AG09309 (cell line): ENCODE measurements at regions not wholly inside any gene's neighbourhood (a gene's known extent, or its start where the extent isn't known, plus 50 kb on each side); places are given as distances from the start of the nearest gene placed in this dataset.
"Not testable (repeated sequence)": the region's sequence is repeated elsewhere in the genome, so short reads cannot be mapped to it uniquely, and the experiment has no call there.

Experiments used
- DNase-seq: peaks from one replicate; pipeline ENCODE4 v3.0.0-alpha.2; 2010; ENCODE audit warnings: low read depth
- H3K4me3 ChIP-seq: 2 replicates; pipeline ENCODE4 v1.5.1; 2011; ENCODE audit warnings: mild to moderate bottlenecking, low read depth, low read length, moderate library complexity; ENCODE audit not compliant: control insufficient read depth
- CTCF ChIP-seq: IDR thresholded peaks from 2 replicates; pipeline ENCODE4 v1.5.1; 2011; ENCODE audit warnings: mild to moderate bottlenecking, low read depth, low read length, inconsistent platforms; ENCODE audit not compliant: insufficient read depth, control insufficient read depth; ENCODE audit errors: missing control alignments

- DNase-seq: no peak
- TF ChIP-seq CTCF: no peak
- no peak overlapping the region for H3K4me3 ChIP-seq
Observed at GRCh38 chr2:140076164-140076563, 1296.0 kb upstream of the NXPH2 start.

- not testable (repeated sequence) for DNase-seq, H3K4me3 ChIP-seq
Observed at GRCh38 chr2:140073763-140074162, 1293.6 kb upstream of the NXPH2 start.

- TF ChIP-seq CTCF: no peak
- no peak overlapping the region for H3K4me3 ChIP-seq
- no peak for DNase-seq
Observed at GRCh38 chr2:140067661-140068060, 1287.5 kb upstream of the NXPH2 start.

- TF ChIP-seq CTCF: no peak
- no peak for DNase-seq
- H3K4me3 ChIP-seq: no peak overlapping the region
Observed at GRCh38 chr2:140064243-140064642, 1284.1 kb upstream of the NXPH2 start.

- H3K4me3 ChIP-seq: no peak overlapping the region
- no peak for TF ChIP-seq CTCF
- DNase-seq: no peak
Observed at GRCh38 chr2:140063356-140063755, 1283.2 kb upstream of the NXPH2 start.

GRCh38 chr2:140061240-140061639 lies 1281.0 kb upstream of the NXPH2 start:
- H3K4me3 ChIP-seq: no peak overlapping the region
- no peak for TF ChIP-seq CTCF
- DNase-seq: no peak

GRCh38 chr2:140057928-140058327 lies 1277.7 kb upstream of the NXPH2 start:
- no peak overlapping the region for H3K4me3 ChIP-seq
- no peak for TF ChIP-seq CTCF
- no peak for DNase-seq
